Hematopoietic multipotent progenitor cell treated with erythropoietin and hydrocortisone succinate and interleukin-3 and kit ligand, for 15 days (in vitro differentiated cells): ENCODE measurements at regions not wholly inside any gene's neighbourhood (a gene's known extent, or its start where the extent isn't known, plus 50 kb on each side); places are given as distances from the start of the nearest gene placed in this dataset.
"Not testable (repeated sequence)": the region's sequence is repeated elsewhere in the genome, so short reads cannot be mapped to it uniquely, and the experiment has no call there.

Experiments
- DNase-seq: peaks from one replicate; pipeline ENCODE4 v3.0.0-alpha.2; 2015; ENCODE audit warnings: low spot score

DNA sequence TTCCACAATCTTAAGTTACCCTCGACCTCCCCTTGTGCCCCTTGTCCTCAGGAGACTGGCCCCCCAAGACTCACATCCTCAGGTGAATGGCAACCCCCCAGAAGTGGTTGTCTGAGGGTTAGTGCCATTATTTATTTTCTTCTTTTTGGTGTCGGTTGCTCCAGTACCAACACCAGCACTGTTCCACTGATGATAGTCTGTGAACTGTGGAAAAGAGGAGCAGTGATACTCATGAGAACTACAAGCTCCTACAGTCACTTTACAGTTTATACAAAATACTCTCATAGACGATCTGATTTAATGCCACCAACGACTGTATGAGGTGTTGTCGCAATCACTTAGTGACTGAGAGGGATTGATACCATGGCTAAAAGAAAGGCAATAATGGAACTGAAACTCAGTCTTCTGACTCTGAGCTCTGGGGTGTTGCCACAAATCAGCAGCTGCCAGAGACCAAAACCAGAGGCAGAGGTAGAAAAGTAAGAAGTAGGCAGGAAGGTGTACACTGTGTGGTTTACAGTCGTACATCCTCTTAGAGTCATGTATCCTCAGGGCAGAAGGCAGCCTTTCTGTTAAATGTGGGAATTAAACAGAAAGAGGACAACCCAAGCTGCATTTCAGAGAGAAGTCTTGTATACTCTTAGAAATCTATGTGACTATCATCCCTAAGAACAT lies 90.8 kb upstream of the ADCY2 start:
- DNase-seq = not testable (repeated sequence)

DNA sequence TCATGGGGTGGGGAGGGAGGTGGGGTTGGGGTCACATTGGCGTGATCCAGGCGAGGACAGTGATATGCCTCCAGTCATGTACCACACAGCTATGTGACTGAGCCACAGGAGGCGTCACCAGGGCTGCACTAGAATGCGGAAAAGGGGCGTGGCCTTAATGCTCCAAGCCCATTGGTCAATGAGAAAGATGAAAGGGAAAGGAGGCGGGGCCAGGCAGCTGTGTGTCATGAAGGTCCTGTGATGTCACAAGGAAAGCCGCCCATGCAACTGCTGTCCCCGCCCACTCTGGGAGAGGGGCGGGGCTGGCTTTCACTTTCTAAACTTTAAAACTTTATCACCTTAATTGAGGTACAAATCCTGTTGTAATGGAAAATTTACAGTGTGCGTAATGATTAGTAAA lies 89.4 kb upstream of the ADCY2 start:
- DNase-seq = peak; percentile 44

DNA sequence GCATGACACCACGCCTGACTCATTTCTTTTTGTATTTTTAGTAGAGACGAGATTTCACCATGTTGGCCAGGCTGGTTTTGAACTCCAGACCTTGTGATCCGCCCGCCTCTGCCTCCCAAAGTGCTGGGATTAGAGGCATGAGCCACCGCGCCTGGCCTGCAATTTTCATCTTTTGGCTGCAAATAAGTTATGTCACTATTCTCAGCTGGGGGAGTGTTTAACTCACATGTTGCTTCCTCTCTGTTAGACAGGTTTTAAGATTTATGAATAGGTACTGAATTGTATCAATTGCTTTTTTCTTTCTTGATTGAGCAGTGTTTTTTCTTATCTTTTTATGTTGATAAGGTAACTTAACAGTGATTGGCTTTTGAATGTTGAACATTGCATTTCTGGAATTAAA lies 88.2 kb upstream of the ADCY2 start:
- DNase-seq = not testable (repeated sequence)

DNA sequence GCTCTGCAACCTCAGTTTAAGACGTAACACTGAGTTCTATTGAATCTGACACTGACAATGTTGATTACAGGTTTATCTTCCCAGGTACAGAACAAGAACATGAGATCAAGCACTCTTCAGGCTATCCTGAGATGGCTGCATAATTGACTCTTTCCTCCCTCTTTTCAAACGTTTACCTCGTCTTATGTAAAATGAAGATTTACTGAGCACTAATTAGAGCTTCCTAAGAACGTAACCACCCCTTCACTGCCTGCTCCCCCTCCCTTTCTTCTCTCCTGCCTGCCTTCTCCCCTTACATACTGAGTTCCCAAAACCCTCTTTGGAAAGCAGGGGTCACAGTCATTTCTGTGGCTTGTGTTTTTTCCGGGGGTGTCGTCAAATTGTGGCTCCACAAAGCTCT lies 86.2 kb upstream of the ADCY2 start:
- DNase-seq = not testable (repeated sequence)

DNA sequence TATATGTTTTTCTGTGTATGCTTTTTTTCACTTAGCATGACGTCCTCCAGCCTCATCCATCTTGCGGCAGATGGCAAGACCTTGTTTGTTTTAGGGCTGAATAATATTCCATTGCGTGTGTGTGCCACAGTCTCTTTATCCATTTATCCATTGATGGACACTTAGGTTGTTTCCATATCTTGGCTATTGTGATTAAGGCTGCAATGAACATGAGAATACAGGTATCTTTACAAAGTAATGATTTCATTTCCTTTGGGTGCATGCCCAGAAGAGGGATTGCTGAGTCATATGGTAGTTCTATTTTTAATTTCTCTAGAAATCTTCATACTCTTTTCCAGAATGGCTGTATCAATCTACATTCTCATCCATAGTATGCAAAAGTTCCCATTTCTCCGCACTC lies 85.3 kb upstream of the ADCY2 start:
- DNase-seq = not testable (repeated sequence)

DNA sequence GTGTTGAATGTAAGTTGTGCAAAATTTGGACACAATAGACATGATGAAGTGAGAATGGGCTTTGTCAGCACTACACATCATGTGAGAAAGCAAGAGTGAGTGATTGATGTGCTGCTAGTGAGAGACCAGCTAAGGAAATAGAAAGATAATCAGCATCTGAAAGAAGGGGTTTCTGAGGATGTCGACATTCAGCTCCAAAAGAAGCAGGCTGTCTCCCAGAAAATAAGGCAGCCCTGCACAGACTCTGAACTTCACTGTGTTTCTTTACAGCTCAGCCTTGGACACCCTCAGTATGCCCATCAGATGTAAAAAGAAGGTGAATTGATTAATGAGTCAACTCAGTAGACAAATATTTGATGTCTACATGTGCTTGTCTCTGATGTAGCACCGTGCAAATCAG lies 80.8 kb upstream of the ADCY2 start:
- DNase-seq = no peak

DNA sequence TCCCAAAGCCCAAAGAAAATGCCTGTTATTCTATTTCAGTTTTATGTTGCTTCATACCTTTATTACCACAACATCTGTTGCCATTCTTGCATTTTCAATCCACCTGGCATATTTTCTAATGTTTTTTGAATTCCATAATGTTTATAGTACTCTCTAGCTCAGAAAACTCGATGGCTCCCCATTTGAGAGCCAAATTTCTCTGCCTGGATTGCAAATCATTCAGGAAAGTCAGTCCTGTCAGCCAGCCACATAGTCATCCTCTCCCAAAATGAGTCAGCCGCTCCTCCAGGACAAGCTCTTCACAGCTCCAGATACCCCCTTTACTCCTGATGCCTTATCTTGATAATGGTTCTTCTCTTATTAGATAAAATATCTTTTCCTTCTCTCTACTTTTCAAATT lies 78.2 kb upstream of the ADCY2 start:
- no peak for DNase-seq

DNA sequence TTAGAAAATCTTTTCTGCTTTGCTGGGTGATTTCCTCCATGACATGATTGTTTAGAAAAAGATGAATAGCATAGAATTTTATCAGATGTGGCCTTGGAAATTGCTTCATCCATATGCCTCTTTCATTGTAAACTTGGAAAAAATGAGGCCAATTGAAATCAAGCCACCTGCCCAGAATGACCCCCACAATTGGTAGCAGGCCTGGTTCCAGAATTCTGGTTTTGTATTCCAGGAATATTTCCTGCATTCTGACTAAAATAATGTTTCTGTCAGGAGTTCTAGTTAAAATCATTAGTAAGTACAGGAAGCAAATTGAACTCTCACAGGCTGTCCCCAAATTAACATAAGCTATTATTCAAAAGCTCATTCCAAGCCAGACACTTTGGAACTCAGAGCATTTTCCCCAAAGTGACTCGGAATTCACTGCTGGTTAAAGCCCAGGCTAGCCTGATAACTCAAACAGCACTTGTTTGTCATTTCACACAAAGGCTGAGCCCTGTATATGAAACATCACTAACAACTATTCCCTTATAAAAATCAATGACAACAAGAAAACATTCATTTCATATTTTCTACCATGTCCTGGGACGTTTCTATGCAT lies 75.1 kb upstream of the ADCY2 start:
- DNase-seq = no peak

DNA sequence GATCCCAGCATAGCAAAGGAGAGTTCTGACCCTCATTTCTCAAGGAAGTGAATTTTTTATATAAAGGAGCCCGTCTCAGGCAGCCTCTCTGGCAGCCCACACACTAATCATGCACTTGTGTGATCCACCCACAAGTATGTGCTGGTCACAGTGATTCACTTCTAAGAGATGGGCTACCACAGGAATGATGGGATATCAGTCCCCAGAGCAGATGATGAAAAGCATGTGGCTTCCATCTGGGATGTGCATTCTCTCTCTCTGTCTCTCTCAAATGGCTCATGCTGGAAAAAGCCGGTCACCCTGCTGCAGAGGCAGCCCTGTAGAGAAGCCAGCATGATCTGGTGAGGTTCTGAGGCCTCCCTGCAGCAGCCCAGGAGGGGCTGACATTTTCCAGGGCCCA lies 74.2 kb upstream of the ADCY2 start:
- DNase-seq = no peak

DNA sequence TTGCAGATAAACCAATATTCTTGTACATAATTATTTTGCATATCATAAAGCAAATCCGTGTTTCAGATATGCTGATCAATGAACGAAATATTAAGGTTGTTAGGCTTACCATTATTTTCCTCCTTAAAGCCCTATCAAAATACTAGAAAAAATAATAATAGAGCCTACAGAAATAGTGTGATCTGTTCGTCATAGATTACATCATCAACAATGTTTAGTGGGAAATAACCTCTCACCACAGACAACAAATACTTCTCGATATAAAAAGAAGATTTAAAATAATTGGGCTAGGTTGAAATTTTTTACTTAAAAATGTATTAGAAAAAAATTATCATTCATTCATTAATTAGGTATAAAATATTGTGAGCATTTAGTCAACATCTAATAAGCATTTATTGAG lies 71.0 kb upstream of the ADCY2 start:
- DNase-seq = no peak

DNA sequence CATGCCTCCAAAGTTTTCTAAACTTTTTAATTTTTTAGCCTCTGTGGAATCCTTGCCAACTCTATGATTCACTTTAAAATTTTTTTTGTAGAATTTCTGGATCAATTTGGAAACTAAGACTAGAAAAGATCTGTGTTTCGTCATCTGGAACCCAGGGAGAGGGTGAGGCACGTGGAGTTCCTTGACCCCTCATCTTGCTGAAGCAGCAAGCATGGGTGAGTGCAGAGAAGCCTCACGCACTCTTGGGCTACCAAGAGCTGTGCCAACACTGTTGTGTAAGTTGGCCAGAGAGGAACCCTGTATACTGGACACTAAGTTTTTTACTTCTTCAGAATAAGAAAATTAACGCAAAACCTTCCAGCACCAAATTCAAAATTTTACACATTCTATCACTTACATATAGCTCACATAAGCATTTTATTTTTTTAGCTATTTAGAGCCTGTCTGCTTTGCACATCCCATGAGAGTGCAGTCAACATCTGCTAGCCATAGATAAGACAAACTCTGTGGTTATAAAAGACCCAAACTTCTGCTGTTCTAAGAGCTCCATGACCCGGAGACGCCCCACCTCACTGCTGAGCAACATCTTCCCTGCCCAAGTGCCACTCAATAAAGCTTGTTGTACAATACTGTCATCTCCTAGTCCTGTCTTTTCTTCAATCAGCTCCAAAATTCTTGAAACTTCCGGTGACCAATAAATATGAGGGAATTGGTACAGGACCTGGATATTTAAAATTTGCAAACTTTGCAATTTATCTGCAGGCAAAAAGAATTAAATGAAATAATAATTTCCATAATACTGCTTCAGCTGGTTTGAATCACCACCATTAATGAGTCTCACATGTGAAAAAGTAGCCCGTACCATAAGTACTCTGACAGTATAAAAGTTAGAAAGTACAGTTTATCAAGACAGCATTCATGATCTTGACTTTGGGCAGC lies 69.7 kb upstream of the ADCY2 start:
- peak; percentile 11 for DNase-seq

DNA sequence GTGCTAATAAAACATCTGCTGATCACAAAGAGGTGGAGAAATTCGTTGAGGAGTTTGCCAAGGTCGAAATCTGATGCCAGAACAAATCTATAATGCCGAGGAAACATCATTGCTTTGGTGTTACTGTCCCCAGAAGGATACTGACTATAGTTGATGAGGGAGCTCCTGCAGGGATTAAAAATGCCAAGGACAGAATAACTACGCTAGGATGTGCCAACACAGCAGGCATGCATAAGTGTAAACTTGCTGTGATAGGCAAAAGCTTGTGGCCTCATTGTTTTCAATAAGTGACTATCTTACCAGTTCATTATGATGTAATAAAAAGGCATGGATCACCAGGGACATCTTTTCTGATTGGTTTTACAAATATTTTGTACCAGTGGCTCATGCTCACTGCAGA lies 66.8 kb upstream of the ADCY2 start:
- DNase-seq = no peak

DNA sequence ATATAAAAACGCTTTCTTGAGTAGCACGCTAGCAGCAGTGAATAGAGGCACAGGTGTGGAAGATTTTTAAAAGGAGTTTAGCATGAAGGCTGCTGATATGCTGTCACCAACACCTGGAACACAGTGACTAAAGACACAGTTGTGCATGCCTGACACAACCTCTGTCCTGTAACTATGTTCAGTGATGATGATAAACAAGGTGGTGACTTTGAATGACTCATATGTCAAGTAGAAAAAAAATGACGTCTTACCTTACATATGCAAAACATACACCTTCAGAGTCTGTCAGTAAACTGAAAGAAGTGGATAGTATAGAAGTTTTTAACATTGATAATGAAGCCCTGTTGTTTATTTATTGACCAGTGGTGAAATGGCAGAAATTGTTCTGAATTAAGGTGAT lies 66.2 kb upstream of the ADCY2 start:
- DNase-seq = no peak

DNA sequence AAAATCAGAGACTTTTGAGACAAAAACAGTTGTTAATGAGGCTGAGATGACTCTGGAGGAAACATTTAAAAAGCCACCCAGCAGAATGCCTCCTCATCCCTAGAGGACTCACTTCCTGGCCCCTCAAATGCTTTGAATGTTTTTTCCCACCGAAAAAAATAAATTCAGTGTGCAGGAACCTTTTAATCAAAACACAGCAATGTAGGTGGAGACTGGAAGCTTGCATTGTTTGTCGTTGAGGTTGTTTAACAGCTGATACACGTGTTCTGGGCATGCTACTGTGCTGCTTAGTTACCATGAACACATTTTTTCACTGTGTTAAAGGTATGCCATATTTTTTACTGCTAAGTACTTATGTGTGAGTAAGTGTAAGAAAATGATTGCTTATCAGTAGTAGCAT lies 65.7 kb upstream of the ADCY2 start:
- DNase-seq = no peak

DNA sequence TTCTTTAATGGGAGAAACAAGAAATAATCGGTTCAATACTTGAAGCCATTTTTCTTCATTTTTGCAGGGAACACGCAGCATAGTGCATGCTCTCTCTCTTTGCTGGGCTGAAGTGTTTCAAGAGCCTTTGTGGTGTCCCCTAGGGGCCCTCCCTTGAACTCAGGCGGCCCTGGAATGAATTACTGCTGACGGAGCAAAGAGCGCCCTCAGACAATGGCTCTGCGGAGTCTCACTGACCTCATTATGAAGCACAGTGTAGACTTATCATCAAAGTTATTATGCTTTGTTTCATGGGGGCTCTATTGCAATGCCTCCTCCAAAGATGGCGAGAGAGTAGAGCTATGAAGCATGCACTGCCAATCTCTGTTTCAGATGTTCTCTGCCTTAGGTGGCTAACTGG lies 64.8 kb upstream of the ADCY2 start:
- no peak for DNase-seq
